Stimulated activated CD8-positive, alpha-beta memory T cell treated with anti-CD3 and anti-CD28 coated beads, Interleukin-15, amount 100 ng/mL, for 4 hours (primary cell): ENCODE measurements at regions not wholly inside any gene's neighbourhood (a gene's known extent, or its start where the extent isn't known, plus 50 kb on each side); places are given as distances from the start of the nearest gene placed in this dataset.
"Not testable (repeated sequence)": the region's sequence is repeated elsewhere in the genome, so short reads cannot be mapped to it uniquely, and the experiment has no call there.

Experiments
- DNase-seq, 2 donors: peaks; one replicate each; pipeline ENCODE4 v3.0.0-alpha.2; 2020; ENCODE audit warnings: low read depth in 2 of 2

- DNase-seq, result no peak
Observed at GRCh38 chr7:82701949-82702348, 258.4 kb upstream of the CACNA2D1 start.

- no peak for DNase-seq
Observed at GRCh38 chr7:82700741-82701140, 257.2 kb upstream of the CACNA2D1 start.

- no peak for DNase-seq
Observed at GRCh38 chr7:82699773-82700186, 256.2 kb upstream of the CACNA2D1 start.

- DNase-seq, result no peak
Observed at GRCh38 chr7:82697897-82698296, 254.3 kb upstream of the CACNA2D1 start.

- DNase-seq, result no peak
Observed at GRCh38 chr7:82696631-82697030, 253.1 kb upstream of the CACNA2D1 start.

GRCh38 chr7:82694022-82694421 lies 250.4 kb upstream of the CACNA2D1 start:
- DNase-seq, result no peak

- no peak for DNase-seq
Observed at GRCh38 chr7:82690929-82691328, 247.4 kb upstream of the CACNA2D1 start.

- no peak for DNase-seq
Observed at GRCh38 chr7:82685214-82685613, 241.6 kb upstream of the CACNA2D1 start.

GRCh38 chr7:82678716-82679115 lies 235.1 kb upstream of the CACNA2D1 start:
- DNase-seq, result no peak

- DNase-seq, result no peak
Observed at GRCh38 chr7:82678259-82678658, 234.7 kb upstream of the CACNA2D1 start.

GRCh38 chr7:82677493-82677892 lies 233.9 kb upstream of the CACNA2D1 start:
- DNase-seq, result peak; percentile 10 to 32

- DNase-seq, result no peak
Observed at GRCh38 chr7:82676777-82677463, 233.3 kb upstream of the CACNA2D1 start.

GRCh38 chr7:82675396-82675795 lies 231.8 kb upstream of the CACNA2D1 start:
- DNase-seq, result no peak

GRCh38 chr7:82674268-82674667 lies 230.7 kb upstream of the CACNA2D1 start:
- DNase-seq, result no peak

- no peak for DNase-seq
Observed at GRCh38 chr7:82672078-82672477, 228.5 kb upstream of the CACNA2D1 start.

- no peak for DNase-seq
Observed at GRCh38 chr7:82669141-82669540, 225.6 kb upstream of the CACNA2D1 start.

- DNase-seq, result no peak
Observed at GRCh38 chr7:82668676-82669075, 225.1 kb upstream of the CACNA2D1 start.

- DNase-seq, result no peak
Observed at GRCh38 chr7:82665966-82666507, 222.5 kb upstream of the CACNA2D1 start.

GRCh38 chr7:82655965-82656364 lies 212.4 kb upstream of the CACNA2D1 start:
- DNase-seq, result no peak

GRCh38 chr7:82650095-82650494 lies 206.5 kb upstream of the CACNA2D1 start:
- DNase-seq, result not testable (repeated sequence)

- DNase-seq, result no peak
Observed at GRCh38 chr7:82633592-82633991, 190.0 kb upstream of the CACNA2D1 start.

GRCh38 chr7:82631998-82632397 lies 188.4 kb upstream of the CACNA2D1 start:
- no peak for DNase-seq

GRCh38 chr7:82629583-82629982 lies 186.0 kb upstream of the CACNA2D1 start:
- DNase-seq, result no peak

GRCh38 chr7:82625377-82625776 lies 181.8 kb upstream of the CACNA2D1 start:
- DNase-seq, result no peak
